GM21619 (cell line): ENCODE measurements at regions not wholly inside any gene's neighbourhood (a gene's known extent, or its start where the extent isn't known, plus 50 kb on each side); places are given as distances from the start of the nearest gene placed in this dataset.

Experiments used
- ATAC-seq: cut with Tn5 transposase; IDR thresholded peaks from one replicate; pipeline ENCODE4 v1.9.1; 2021; ENCODE audit not compliant: unreplicated experiment

DNA sequence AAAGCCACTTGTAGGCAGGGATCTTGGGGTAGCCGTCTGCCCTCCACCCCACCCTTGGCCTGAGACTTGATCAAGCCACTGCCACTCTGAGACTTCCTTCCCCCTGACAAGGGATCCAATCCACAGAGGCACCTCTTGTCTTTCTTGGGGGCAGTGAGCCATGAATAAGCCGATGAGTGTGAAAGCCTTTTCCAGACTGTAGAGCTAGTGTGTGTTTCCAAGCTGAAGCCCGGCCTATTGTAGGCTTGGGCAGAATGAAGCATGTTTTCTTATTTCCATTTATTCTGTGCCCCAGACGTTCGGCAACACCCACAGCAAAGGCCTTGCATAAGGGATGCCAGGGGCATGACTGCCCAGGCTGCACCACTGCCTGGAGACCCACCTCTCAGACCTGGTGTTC lies 991.6 kb downstream of the BCL11B start:
- no peak for ATAC-seq

DNA sequence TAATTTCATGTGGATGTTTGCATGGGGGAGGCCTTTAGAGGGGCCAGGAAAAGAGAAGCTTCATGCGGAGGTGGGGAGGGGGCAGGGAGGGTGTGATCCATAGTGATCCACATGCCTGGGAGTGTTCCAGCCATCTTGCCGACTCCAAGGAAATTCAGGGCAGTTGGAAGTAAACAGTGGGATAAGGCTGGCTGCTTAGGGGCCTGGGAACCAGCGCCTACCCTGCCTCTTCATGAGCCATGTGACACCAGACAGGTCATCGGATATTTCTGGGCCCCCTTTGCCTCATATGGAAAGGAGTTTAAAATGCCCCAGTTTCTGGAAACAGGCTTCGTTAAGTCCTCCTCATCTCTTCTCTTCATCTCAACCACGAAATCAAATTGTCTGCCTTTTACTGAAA lies 983.2 kb downstream of the BCL11B start:
- no peak for ATAC-seq

DNA sequence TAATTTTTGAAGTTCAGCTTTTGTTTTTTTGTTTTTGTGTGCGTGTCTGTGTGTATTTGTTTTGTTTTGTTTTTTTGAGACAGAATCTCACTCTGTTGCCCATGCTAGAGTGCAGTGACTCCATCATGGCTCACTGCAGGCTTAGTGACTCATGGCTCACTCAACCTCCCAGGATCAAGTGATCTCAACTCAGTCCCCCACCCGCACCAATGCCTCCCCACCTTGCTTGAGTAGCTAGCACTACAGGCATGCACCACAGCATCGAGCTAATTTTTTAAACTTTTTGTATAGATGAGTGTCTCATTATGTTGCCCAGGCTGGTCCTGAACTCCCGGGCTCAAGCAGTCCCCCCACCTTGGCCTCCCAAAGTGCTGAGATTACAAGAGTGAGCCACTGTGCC lies 981.4 kb downstream of the BCL11B start:
- ATAC-seq = no peak

DNA sequence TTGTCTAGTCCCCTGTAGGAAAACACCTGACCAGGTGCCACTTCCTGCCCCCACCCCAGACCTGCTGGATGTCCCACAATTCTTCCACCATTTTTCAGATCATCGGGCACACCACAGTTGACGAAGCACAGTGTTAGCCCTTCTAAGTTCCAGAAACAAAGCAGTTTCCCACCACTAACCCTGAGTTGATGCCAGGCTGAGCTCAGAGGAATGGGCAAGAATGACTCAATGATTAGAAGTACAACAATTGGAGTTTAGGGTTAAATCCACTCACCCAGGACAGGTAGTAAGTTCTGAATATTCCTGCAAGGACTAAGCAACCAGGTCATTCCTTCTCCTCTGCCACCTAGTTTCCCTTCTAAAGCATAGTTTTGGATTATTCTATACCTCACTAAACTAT lies 979.8 kb downstream of the BCL11B start:
- ATAC-seq = no peak

DNA sequence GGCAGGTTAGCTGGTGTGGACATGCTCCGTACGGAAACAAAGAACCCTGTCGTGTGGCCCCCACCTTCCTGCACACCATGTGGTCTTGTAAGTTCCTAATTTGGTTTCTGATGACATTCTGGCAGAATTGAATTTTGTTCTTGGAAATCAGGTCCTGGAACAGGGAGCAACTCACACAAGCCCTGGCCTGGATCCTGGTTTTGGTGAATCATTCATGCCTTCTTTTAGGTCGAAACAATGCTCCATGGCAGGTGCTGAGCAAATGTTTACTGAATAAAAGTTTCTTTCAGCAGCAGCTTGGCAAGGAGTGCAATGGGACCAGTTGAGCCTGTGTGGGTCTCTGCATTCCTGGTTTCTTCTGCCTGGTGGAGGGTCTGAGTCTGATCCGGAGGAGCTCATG lies 978.4 kb downstream of the BCL11B start:
- ATAC-seq = no peak

- ATAC-seq = no peak
These were observed 975.1 kb downstream of the BCL11B start for GRCh38 chr14:98296895-98297294.

DNA sequence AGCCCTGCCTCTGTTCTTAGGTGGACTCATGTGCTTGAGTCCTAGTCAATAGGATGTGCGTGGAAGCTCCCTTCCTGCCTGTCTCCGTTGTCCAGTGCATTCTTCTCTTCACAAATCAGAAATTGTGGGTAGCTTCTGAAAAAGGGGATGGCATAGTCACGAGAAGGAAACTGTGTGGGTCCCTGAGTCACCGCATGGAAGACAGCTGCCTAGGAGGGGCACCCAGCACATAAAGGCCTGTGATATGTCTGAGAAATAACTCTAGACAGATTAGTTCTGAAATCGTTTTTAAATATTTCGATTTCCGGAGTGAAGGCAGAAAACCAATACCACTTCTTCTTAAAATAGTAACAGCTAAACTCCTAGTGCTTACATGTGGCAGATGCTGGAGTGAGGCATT lies 974.4 kb downstream of the BCL11B start:
- ATAC-seq = no peak

GRCh38 chr14:98298481-98299244 lies 973.3 kb downstream of the BCL11B start:
- ATAC-seq = no peak

DNA sequence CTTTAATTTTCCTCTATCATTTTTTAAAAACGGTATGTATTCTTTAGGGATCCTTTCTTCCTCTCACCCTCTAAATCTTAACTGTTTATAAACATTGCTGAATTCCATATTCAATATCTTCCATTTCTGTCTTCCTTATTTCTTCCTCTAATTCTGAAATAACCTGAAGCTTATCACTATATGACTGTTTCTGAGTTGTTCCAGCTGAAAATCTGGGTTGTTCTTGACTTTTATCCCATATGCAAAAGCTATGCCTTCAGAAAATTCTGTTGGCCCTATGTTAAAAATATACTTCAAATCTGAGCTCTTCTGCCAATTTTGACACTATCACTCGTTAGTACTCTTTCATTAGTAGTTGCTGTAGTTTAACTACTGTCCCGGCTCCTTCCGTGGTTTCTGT lies 970.3 kb downstream of the BCL11B start:
- ATAC-seq = no peak

GRCh38 chr14:98304574-98304973 lies 967.4 kb downstream of the BCL11B start:
- no peak for ATAC-seq

GRCh38 chr14:98309591-98309990 lies 962.4 kb downstream of the BCL11B start:
- no peak for ATAC-seq

DNA sequence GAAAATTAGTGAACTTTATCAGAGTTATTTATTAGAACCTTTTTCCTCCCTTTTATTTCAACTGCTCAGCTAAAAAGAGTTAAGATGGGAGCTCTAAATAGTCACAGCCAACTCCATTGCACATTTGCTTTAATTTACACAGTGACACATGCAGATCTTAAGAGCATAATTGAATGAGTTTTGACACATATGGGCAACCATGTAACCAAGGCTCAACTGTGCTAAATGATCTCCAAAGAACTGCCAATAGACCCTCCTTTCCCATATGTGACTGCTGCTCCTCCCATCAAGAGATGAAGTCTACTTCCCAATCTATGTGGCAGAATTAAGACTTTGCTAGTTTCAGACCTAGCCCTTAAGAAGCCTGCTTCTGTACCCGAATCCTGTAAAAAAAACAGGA lies 960.0 kb downstream of the BCL11B start:
- ATAC-seq = no peak

GRCh38 chr14:98321841-98322240 lies 950.2 kb downstream of the BCL11B start:
- no peak for ATAC-seq

DNA sequence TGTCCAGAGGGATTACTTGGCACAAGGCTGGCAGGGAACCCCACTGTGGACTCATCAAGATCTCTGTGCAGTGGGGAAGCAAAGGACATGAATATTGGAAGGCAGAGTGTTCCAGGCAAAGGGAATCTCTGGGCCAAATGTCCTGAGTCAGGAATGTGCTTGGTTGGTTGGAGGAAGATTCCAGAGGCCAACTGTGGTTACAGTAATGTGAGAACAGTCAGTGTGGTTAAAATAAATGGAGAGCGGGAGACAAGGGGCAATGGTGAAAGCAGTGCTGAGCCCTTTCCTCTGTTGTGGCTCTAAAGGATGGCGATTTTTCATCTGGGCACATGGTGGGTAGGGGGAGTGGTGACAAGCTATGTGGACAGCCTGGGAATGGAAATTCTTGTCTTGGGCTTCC lies 948.2 kb downstream of the BCL11B start:
- ATAC-seq = no peak

DNA sequence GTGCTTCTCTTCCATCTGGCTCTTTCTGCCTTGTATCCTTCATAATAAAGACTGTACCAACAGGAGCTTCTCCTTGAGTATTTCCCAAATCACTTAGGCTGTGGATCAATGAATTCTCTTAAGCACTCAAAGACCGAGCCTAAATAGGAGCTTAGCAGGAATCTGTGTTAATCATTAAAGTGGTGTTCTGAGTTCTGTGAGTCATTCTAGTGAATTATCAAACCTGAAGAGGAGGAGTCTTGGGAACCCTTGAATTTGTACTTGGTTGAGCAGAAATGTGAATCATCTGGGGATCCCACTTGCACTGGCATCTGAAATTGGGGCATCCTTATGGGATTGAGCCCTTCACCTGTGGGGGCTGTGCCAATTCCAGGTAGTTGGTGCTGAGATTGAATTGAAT lies 946.2 kb downstream of the BCL11B start:
- no peak for ATAC-seq

DNA sequence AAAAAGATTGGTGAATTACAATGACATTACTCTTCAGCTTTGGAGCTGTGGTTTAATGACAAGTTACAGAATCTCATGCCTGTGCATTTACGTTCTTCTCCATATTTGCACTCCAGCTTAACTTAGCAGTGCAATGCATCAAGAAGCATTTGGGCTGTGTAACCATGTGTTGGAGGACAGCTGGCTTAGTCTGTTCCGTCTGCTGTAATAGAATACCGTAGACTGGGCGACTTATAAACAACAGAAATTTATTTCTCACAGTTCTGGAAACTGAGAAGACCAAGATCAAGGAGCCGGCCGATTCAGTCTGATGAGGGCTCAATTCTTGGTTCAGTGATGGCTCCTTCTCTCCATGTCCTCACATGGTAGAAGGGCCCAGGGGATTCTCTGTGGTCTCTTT lies 943.5 kb downstream of the BCL11B start:
- no peak for ATAC-seq

DNA sequence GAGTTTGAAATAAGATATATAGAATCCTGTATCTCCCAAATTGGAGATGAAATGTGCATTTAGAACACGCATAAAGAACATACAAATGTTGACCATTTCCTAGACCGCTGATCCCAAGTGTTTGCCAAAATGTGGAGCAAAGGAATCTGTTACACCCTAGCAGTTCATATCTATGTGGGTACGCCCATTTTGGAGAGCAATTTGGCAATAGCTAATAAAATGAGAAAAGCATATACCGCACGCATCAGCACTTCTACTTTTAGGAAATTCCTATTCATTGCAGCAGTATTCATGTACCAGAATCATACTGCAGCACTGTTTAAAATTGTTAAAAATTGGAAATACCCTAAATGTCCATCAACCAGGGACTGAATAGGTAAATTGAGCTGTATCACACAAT lies 937.8 kb downstream of the BCL11B start:
- no peak for ATAC-seq

DNA sequence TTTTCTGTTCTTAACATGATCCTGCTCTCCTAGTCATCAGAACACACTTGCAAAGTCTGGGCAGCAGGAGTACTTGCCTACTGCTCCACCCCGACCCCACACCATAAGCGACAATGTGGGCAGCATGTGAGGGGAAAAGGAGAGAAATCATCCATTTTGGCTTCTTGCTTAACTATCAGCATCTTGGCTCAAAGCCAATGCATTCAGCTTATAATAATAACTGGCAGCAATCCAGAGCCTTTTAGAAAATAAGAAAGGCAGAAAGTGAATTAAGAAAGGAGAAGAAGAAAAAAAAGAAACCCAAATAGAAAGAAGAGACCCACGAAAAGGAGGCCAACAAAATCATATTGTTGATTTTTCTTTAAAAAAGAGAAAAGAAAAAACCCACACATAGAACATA lies 930.8 kb downstream of the BCL11B start:
- no peak for ATAC-seq

DNA sequence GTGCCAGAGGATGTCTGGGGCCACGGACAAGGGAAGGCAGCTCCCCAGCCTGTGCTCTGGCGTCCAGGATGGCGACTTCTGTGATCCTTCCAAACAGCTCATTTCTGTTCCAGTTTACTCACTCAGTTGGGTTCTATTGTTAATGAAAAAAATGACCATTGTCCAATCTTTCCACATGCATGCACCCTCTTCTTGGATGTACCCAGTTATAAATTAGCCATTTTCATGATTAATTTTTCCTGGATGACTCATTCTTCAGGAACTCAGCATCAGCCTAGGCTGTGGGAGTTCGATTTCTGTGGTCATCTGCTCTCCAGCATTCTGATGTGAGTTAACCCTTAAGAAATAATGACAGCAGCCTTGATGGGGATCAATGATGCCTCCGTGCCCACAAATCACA lies 926.8 kb downstream of the BCL11B start:
- no peak for ATAC-seq

- ATAC-seq = no peak
These were observed 924.3 kb downstream of the BCL11B start for GRCh38 chr14:98347686-98348085.

DNA sequence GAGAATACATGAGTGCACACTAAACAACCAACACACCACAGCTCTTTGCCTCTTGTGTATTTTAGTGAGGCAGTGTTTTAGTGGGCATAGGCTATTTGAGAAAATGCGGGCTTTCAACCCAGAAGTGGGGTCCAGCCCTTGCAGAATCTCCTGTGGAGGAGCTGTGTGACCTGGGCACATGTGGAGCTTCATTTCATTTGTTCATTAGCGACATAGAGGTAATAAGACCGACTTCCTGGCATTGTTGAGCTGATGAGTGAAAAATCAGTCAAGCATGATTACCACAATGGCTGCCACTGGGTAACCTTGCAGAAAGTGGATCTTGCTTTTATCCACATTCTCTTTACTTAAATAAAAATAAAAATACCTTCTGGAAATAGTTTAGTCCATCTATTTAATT lies 923.5 kb downstream of the BCL11B start:
- ATAC-seq = no peak

DNA sequence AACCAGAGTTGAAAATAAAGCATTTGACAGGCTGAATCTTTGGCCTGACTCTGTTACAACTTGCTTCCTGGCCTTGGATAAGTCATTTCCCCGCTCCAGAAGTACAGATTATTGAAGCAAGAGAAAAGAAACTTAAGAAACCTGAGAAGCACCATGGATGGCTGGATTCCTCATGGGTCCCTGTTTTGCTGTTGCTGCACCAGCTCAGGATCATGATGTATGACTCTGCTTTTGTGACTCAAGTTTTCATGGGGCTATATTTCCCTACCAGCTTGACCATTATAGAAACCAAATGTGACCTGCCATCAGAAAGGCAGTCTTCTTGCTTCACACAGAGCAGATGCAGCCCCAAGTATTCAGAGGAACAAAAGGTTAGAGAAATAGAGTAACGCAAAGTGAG lies 921.8 kb downstream of the BCL11B start:
- no peak for ATAC-seq

DNA sequence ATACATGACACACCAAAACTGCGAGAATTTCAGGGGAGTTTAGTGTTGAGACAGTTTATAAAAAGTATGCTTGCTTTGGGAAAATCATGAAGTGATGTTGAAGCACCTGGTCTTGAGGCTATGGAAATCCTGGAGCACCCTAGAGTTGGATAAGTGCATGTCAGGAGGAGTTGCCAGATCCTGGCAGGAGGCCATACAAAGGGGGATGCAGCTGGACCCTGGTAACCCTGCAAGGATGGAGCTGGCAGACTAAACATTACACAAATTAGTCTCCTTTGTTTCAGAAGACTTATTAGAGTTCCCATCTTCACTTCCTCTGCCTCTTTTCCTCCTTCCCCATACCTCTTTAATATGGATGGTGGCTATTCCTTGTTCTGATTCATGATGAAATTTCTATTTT lies 907.0 kb downstream of the BCL11B start:
- ATAC-seq = no peak
